WERI-Rb-1 (cell line): ENCODE measurements at regions not wholly inside any gene's neighbourhood (a gene's known extent, or its start where the extent isn't known, plus 50 kb on each side); places are given as distances from the start of the nearest gene placed in this dataset.

Source experiments
- DNase-seq: peaks from one replicate; pipeline ENCODE4 v3.0.0-alpha.2; 2020
- H3K27ac ChIP-seq: fragments of 250-450 bp; sonication (Bioruptor Pico); 2 replicates; pipeline ENCODE4 v1.5.1; 2020; ENCODE audit warnings: mild to moderate bottlenecking, moderate library complexity
- H3K27me3 ChIP-seq: fragments of 250-450 bp; sonication (Bioruptor Pico); 2 replicates; pipeline ENCODE4 v1.5.1; 2021; ENCODE audit warnings: mild to moderate bottlenecking, low read depth, moderate library complexity; ENCODE audit not compliant: insufficient read depth, severe bottlenecking
- H3K36me3 ChIP-seq: fragments of 250-450 bp; sonication (Bioruptor Pico); 2 replicates; pipeline ENCODE4 v1.5.1; 2020; ENCODE audit warnings: mild to moderate bottlenecking, moderate library complexity
- H3K4me3 ChIP-seq: 2 replicates; pipeline ENCODE4 v1.5.1; 2011; ENCODE audit warnings: low read depth, mild to moderate bottlenecking, control low read depth, low read length
- H3K9me3 ChIP-seq: fragments of 250-450 bp; sonication (Bioruptor Pico); 2 replicates; pipeline ENCODE4 v1.5.1; 2021; ENCODE audit warnings: mild to moderate bottlenecking, moderate library complexity; ENCODE audit not compliant: severe bottlenecking
- CTCF ChIP-seq: IDR thresholded peaks from 2 replicates; pipeline ENCODE4 v1.5.1; 2011; ENCODE audit warnings: low read depth, mild to moderate bottlenecking, control low read depth, inconsistent platforms, low read length

GRCh38 chr21:41016472-41016871, 151.5 kb upstream of the BACE2 start:
- H3K27ac ChIP-seq: no peak overlapping the region
- TF ChIP-seq CTCF: no peak
- DNase-seq: peak; percentile 25
- H3K9me3 ChIP-seq: no peaks in the 10 kb centered on the region
- H3K27me3 ChIP-seq: no peaks in the 10 kb centered on the region
- H3K36me3 ChIP-seq: no peaks in the 10 kb centered on the region
- no peak overlapping the region for H3K4me3 ChIP-seq

- H3K27me3 ChIP-seq: no peaks in the 10 kb centered on the region
- no peak for TF ChIP-seq CTCF
- no peak for DNase-seq
- H3K27ac ChIP-seq: no peak overlapping the region
- no peaks in the 10 kb centered on the region for H3K9me3 ChIP-seq
- no peak overlapping the region for H3K4me3 ChIP-seq
- no peaks in the 10 kb centered on the region for H3K36me3 ChIP-seq
These were observed 149.5 kb upstream of the BACE2 start for GRCh38 chr21:41018431-41018830.

DNA sequence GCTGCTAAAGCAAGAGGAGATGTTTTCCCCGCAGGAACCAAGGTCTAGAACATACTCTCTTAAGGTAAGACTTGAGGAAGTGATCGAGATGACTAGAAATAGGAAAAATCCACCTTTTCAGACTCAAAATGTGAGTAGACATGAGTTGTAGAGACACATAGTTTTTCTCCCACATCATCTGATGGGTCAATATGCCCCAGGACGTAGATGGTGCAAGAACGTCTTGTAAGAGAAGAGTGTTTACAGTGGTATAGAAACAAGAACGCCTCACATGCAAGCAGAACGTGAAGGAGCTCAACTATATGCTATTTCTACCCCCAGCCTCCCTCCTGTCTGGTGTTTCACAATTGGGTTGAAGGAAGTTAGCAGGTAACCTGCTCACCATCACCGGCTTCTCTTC, 144.0 kb upstream of the BACE2 start:
- no peaks in the 10 kb centered on the region for H3K36me3 ChIP-seq
- DNase-seq: no peak
- no peaks in the 10 kb centered on the region for H3K27me3 ChIP-seq
- H3K4me3 ChIP-seq: no peak overlapping the region
- no peak for TF ChIP-seq CTCF
- no peak overlapping the region for H3K27ac ChIP-seq
- H3K9me3 ChIP-seq: no peaks in the 10 kb centered on the region

DNA sequence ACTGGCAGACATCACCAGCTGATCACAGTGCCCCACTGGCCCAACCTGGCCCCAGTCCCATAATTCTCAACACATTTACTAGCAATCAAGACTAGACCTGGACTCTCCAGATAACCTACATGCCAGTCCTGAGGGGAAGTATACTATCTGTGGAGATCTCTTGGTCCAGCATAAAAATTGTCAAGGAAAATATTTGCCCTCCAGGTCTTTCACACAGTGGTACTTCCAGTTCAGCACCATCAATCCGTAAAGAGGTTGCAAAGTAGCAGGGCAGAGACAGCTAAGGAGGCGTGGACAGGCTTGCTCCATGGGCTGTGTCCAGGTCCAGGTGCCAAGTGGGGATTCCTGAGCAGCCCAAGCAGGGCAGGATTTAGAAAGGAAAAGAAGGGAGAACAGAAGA, 143.6 kb upstream of the BACE2 start:
- no peaks in the 10 kb centered on the region for H3K36me3 ChIP-seq
- no peak overlapping the region for H3K27ac ChIP-seq
- no peaks in the 10 kb centered on the region for H3K9me3 ChIP-seq
- TF ChIP-seq CTCF: no peak
- no peaks in the 10 kb centered on the region for H3K27me3 ChIP-seq
- DNase-seq: no peak
- H3K4me3 ChIP-seq: no peak overlapping the region

- no peak for TF ChIP-seq CTCF
- no peak for DNase-seq
- no peaks in the 10 kb centered on the region for H3K9me3 ChIP-seq
- H3K4me3 ChIP-seq: no peak overlapping the region
- no peaks in the 10 kb centered on the region for H3K27me3 ChIP-seq
- no peaks in the 10 kb centered on the region for H3K36me3 ChIP-seq
- no peak overlapping the region for H3K27ac ChIP-seq
These were observed 143.2 kb upstream of the BACE2 start for GRCh38 chr21:41024746-41025254.

DNA sequence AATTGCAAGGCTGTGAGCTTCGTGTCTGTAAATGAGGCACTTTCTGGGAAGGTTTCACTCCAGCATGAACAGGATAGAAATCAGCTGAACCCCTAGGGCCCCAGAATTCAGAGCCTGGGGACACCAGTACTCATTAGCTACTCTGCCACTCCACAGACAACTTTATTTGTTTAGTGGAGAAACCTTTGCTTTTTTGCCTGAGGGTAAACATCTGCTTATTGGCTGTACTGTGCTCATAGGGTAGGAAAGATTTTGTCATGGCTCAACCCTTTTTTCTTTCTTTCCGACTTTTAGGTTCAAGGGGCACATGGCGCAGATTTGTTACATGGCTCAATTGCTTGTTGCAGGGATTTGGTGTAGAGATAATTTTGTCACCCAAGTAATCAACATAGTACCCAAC, 138.4 kb upstream of the BACE2 start:
- Histone ChIP-seq H3K36me3 (no peaks in the 10 kb centered on the region), H3K9me3 (no peaks in the 10 kb centered on the region), H3K27ac (no peak overlapping the region), H3K27me3 (no peaks in the 10 kb centered on the region), H3K4me3 (no peak overlapping the region)
- DNase-seq: no peak
- no peak for TF ChIP-seq CTCF
